Activated naive CD8-positive, alpha-beta T cell treated with anti-CD3 and anti-CD28 coated beads, Interleukin-2, amount 10 ng/mL, durations not matched to agents 7 days and 5 days (primary cell): ENCODE measurements at regions not wholly inside any gene's neighbourhood (a gene's known extent, or its start where the extent isn't known, plus 50 kb on each side); places are given as distances from the start of the nearest gene placed in this dataset.

Source experiments
- ATAC-seq: fragments of 150-1000 bp; cut with Tn5 transposase; one replicate; pipeline ENCODE4 v1.10.0; 2021; ENCODE audit warnings: low read depth, moderate library complexity
- POLR2A ChIA-PET: fragments of 350-600 bp; sonication (Branson Sonifier 250); formaldehyde crosslinking; loops from one replicate; lab custom pipeline; 2021; ENCODE audit warnings: antibody characterized with exemption; lab: Charles Lee
- DNase-seq: peaks from one replicate; pipeline ENCODE4 v3.0.0; 2021
- H3K27ac Mint-ChIP-seq: one replicate; pipeline ENCODE4 v1.8.0; 2022; ENCODE audit warnings: mild to moderate bottlenecking, mixed read lengths
- H3K27me3 Mint-ChIP-seq: one replicate; pipeline ENCODE4 v1.8.0; 2022; ENCODE audit warnings: mild to moderate bottlenecking, moderate library complexity, mixed read lengths
- H3K36me3 Mint-ChIP-seq: one replicate; pipeline ENCODE4 v1.8.0; 2021; ENCODE audit warnings: mild to moderate bottlenecking, mixed read lengths
- H3K4me1 Mint-ChIP-seq: one replicate; pipeline ENCODE4 v1.8.0; 2021; ENCODE audit warnings: mixed read lengths
- H3K4me3 Mint-ChIP-seq: one replicate; pipeline ENCODE4 v1.8.0; 2022; ENCODE audit warnings: mild to moderate bottlenecking, moderate library complexity, mixed read lengths
- H3K9me3 Mint-ChIP-seq: one replicate; pipeline ENCODE4 v1.8.0; 2021; ENCODE audit warnings: mixed read lengths

DNA sequence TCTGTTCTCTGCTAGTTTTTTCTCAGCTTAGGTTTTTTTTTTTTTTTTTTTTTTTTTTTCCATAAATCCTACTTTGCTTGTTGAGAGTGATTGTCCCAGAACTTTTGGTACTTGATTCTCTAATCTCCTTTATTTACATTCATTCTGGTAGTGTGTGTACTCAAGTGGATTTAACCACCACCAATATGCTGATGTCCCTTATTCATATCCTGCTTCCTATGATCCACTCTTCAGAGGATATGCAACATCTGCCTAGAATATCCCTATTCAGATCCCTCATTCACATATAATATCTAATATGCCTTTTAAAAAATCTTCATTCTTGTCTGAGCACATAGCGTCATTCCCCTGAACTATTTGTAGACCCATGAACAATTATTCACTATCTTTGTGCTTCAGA lies 342.9 kb downstream of the VGLL3 start:
- H3K36me3 Mint-ChIP-seq, result no peaks in the 10 kb centered on the region
- H3K4me1 Mint-ChIP-seq, result no peaks in the 10 kb centered on the region
- ATAC-seq (no peak), DNase-seq (no peak)
- H3K27ac Mint-ChIP-seq, result no peak overlapping the region
- no peaks in the 10 kb centered on the region for H3K9me3 Mint-ChIP-seq
- POLR2A ChIA-PET, result no interaction called here
- no peaks in the 10 kb centered on the region for H3K27me3 Mint-ChIP-seq
- no peak overlapping the region for H3K4me3 Mint-ChIP-seq

DNA sequence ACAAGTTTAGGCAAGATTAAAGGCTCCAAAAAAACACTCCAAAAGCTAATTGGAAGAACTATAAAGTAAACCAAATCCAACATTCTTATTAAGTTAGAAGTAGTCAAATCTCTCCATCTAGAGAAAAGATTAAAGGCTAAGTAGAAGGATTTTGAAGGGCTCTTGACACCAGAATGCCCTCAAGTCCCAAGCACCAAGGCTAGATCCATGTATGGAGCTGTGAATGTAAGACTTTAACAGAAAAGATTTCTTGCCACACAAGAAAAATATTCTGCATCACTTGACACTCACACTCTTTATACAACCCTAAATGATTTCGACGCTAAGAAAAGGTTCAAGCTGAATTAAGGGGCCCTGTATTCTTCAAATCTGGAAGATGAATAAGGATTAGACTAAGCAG lies 345.2 kb downstream of the VGLL3 start:
- Mint-ChIP-seq H3K4me3 (no peak overlapping the region), H3K36me3 (no peaks in the 10 kb centered on the region), H3K9me3 (no peaks in the 10 kb centered on the region), H3K27me3 (no peaks in the 10 kb centered on the region), H3K27ac (no peak overlapping the region), H3K4me1 (no peaks in the 10 kb centered on the region)
- POLR2A ChIA-PET, result no interaction called here
- DNase-seq (no peak), ATAC-seq (no peak)

DNA sequence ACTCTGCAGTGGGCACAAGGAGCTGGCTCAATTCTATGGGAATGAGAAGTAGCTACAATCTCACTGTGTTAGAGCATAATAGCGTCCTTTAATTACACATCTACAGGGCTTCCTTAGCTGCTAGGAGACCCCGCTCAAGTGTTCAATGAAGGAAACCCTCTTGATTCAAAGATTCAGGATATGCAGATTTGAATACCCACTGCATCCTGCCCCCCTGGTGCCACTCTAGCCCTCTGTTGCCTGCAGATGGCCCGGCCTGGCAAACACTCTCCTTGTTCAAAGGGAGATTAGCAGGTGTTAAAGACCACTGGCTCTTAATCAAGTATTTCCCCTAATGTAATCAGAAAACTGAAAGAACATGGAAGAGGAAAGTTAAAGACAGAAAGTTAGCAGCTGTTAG lies 356.6 kb downstream of the VGLL3 start:
- POLR2A ChIA-PET, result no interaction called here
- peaks cover 2% of the 10 kb centered on the region for H3K9me3 Mint-ChIP-seq
- ATAC-seq (no peak), DNase-seq (no peak)
- H3K27me3 Mint-ChIP-seq, result no peaks in the 10 kb centered on the region
- H3K27ac Mint-ChIP-seq, result no peak overlapping the region
- no peaks in the 10 kb centered on the region for H3K4me1 Mint-ChIP-seq
- H3K4me3 Mint-ChIP-seq, result no peak overlapping the region
- H3K36me3 Mint-ChIP-seq, result no peaks in the 10 kb centered on the region

DNA sequence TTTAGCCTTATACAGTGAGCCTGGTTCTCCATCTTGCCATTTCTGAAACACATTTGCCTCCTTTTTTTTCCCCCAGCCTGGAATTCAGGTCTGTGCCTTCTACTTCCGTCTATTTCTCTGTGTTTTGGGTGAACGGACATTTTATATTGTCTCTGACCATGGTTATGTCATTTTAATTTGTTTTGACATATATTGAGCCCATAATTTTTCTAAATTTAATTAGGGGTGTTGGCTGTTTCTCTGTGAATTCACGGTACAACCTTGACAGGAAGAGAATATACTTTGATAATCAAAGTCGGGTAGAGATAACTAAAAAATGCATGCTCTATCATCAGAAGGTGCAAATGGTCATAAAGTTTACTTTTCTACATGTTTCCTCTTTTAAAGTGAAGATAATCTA lies 361.4 kb downstream of the VGLL3 start:
- no peaks in the 10 kb centered on the region for H3K4me1 Mint-ChIP-seq
- H3K9me3 Mint-ChIP-seq, result no peaks in the 10 kb centered on the region
- ATAC-seq (no peak), DNase-seq (no peak)
- no peak overlapping the region for H3K4me3 Mint-ChIP-seq
- no peak overlapping the region for H3K27ac Mint-ChIP-seq
- H3K36me3 Mint-ChIP-seq, result no peaks in the 10 kb centered on the region
- POLR2A ChIA-PET, result no interaction called here
- no peaks in the 10 kb centered on the region for H3K27me3 Mint-ChIP-seq

DNA sequence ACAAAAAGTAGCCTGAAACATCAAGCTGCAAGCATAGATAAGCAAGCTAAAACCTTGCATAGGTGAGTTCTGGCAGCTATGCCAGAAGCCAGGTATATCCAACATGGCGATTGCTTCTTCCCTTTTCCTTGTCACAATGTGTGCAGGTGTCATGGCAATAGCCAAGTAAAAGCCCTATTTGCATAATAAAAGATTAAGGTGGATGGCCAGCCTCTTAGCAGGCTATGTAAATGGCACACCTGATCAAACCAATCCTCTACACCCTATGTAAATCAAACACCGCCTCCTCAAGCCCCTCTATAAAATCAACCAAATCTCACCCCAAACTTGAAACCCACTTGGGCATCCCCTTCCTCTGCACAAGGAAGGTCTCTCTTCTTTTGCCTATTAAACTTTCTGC lies 366.8 kb downstream of the VGLL3 start:
- POLR2A ChIA-PET, result no interaction called here
- no peak overlapping the region for H3K4me3 Mint-ChIP-seq
- H3K9me3 Mint-ChIP-seq, result peaks cover 2% of the 10 kb centered on the region
- H3K27me3 Mint-ChIP-seq, result no peaks in the 10 kb centered on the region
- H3K4me1 Mint-ChIP-seq, result no peaks in the 10 kb centered on the region
- DNase-seq (no peak), ATAC-seq (no peak)
- no peaks in the 10 kb centered on the region for H3K36me3 Mint-ChIP-seq
- no peak overlapping the region for H3K27ac Mint-ChIP-seq

DNA sequence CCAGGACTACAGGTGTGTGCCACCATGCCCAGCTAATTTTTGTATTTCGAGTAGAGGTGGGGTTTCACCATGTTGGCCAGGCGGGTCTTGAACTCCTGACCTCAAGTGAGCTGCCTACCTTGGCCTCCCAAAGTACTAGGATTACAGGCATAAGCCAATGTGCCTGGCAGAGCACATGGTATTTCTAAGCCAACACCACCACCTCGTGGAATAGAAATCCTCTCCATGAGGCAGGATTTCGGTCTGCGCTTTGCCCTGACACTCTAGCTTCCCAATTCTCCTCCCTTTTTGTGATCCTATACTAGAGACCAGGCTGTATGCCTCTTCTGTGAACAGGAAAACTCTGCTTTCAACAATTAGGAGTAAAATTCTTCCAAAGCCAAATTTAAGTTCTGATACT lies 372.2 kb downstream of the VGLL3 start:
- ATAC-seq (no peak), DNase-seq (no peak)
- Mint-ChIP-seq H3K36me3 (no peaks in the 10 kb centered on the region), H3K4me1 (no peaks in the 10 kb centered on the region), H3K4me3 (no peak overlapping the region), H3K27ac (no peak overlapping the region), H3K27me3 (no peaks in the 10 kb centered on the region), H3K9me3 (peaks cover 8% of the 10 kb centered on the region)
- POLR2A ChIA-PET, result no interaction called here

DNA sequence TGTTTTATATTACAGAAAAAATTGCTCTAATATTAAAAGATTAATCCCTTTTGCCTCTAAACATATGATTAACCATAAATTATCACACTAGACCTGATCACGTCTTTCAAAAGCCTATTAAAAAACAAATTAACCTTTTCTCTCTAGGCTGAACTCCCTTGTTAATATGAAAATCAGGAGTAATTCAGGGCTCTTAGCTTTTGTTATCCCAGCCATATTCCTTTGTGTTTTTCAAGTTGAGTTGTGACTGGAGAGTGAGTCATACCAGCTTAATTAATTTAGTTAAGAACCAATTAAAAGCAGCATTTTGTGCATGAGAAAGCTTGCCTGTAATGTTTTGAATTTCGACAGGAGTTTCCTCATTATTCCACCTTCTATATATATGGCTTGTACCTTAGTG lies 385.8 kb downstream of the VGLL3 start:
- DNase-seq (no peak), ATAC-seq (no peak)
- Mint-ChIP-seq H3K9me3 (peaks cover 4% of the 10 kb centered on the region), H3K27ac (no peak overlapping the region), H3K27me3 (no peaks in the 10 kb centered on the region), H3K36me3 (no peaks in the 10 kb centered on the region), H3K4me1 (no peaks in the 10 kb centered on the region), H3K4me3 (no peak overlapping the region)
- POLR2A ChIA-PET, result no interaction called here

DNA sequence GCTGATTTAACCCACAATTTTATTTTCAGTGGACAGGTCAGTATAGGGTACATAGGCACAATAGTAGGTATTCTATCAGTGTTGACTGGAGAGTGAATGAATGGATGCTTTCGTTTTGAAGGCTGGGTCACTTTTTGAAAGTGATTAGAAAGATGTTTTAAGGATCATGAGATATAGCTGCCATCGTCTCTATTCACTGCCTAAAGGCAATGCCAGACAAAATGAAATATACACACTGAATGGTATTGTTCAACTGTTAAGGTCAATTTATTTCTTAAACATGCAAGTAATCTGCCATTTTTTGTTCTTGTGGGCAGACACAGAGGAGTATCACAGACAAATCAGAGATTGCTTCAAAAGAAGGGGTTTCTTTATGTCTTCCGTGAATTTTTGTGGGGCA lies 395.3 kb downstream of the VGLL3 start:
- Mint-ChIP-seq H3K4me1 (no peaks in the 10 kb centered on the region), H3K27me3 (no peaks in the 10 kb centered on the region), H3K4me3 (no peak overlapping the region), H3K36me3 (no peaks in the 10 kb centered on the region), H3K9me3 (no peaks in the 10 kb centered on the region), H3K27ac (no peak overlapping the region)
- no peak for DNase-seq
- POLR2A ChIA-PET, result no interaction called here
- no peak for ATAC-seq

DNA sequence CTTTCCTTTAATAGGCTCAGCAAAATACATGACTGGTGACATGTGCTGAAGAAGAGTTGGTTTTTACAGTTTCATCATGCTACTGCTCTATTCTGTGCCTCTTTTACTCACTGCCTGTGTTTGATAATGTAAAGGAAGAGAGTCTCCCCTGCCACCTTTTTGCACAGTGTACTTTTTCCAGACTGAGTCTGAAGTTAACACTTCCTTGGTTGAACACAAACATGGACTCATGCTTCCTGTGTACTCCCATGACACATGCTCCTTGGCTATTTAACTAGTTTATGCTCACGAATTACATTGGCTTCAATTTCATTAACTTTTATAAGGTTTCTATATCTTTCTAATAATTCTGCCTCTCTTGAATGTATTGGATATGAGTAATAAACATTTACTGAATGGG lies 396.1 kb downstream of the VGLL3 start:
- Mint-ChIP-seq H3K9me3 (no peaks in the 10 kb centered on the region), H3K36me3 (no peaks in the 10 kb centered on the region), H3K4me3 (no peak overlapping the region), H3K4me1 (no peaks in the 10 kb centered on the region), H3K27ac (no peak overlapping the region), H3K27me3 (no peaks in the 10 kb centered on the region)
- ATAC-seq, result no peak
- POLR2A ChIA-PET, result no interaction called here
- DNase-seq, result no peak

DNA sequence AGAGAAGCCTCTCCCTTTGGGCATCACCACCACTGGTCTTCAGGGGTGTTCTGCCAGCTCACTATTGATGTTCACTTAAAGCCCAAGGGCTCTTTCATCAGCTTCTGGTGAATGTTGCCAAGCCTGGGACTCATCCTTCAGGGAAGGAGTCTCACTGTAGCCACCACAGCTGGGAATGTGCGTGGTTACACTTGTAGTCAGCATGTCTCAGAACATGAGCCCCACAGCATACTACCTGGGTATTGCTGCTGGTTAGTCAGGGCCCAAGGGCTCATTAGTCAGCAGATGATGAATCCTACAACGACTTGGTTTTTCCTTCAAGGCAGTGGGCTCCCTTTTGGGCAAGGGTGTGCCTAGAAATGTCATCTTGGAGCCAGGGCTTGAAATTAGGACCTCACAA lies 412.9 kb downstream of the VGLL3 start:
- Mint-ChIP-seq H3K9me3 (peaks cover 3% of the 10 kb centered on the region), H3K27me3 (no peaks in the 10 kb centered on the region), H3K36me3 (no peaks in the 10 kb centered on the region), H3K4me1 (no peaks in the 10 kb centered on the region), H3K27ac (no peak overlapping the region), H3K4me3 (no peak overlapping the region)
- DNase-seq (no peak), ATAC-seq (no peak)
- POLR2A ChIA-PET, result no interaction called here

DNA sequence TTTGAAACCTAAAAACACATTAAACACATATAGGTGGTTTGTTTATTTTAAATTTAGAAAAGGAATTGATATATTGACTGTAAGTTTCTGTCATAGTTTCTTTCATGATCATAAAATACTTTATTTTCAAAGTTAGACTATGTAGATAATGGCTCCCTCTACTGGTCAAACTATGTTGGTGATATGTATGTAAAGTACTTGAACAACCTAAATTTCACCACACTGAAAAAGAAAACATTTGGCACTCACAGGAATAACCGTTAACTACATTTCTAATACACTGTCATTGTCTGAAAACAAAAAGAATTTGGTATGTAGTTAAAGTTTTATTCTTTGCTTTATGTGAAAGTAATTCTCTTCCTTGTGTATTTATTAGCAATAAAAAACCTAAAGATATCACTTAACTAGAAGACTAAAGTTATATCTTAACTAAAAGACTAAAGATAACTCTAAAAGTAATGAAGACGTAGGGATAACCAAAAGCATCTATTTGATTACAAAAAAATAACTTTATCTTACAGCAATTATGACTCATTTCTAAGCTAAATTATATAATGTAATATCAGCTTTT lies 427.5 kb downstream of the VGLL3 start:
- ATAC-seq, result no peak
- no peak for DNase-seq
- Mint-ChIP-seq H3K27me3 (no peaks in the 10 kb centered on the region), H3K4me1 (no peaks in the 10 kb centered on the region), H3K36me3 (no peaks in the 10 kb centered on the region), H3K9me3 (no peaks in the 10 kb centered on the region), H3K4me3 (no peak overlapping the region), H3K27ac (no peak overlapping the region)
- POLR2A ChIA-PET, result no interaction called here

DNA sequence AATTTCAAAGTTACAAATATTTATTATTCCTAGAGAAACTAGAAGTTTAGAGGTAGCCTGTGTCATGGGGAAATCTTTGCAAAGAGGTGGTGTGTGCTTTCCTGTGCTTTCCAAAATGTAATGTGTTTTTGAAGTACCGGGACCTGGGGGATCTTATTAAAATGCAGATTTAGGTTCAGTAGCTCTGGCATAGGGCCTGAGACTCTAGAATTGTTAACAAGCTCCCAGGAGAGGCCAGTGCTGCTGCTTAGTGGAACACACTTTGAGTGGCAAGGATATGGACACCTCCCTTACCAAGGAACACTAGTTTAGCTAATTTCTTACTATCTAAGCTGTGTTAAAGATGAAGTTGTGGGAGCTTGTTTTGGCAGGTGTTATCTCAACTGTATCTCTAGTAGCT lies 428.9 kb downstream of the VGLL3 start:
- H3K27me3 Mint-ChIP-seq, result no peaks in the 10 kb centered on the region
- DNase-seq, result no peak
- no peak overlapping the region for H3K27ac Mint-ChIP-seq
- H3K4me1 Mint-ChIP-seq, result no peaks in the 10 kb centered on the region
- POLR2A ChIA-PET, result no interaction called here
- H3K36me3 Mint-ChIP-seq, result no peaks in the 10 kb centered on the region
- H3K9me3 Mint-ChIP-seq, result no peaks in the 10 kb centered on the region
- no peak overlapping the region for H3K4me3 Mint-ChIP-seq
- ATAC-seq, result no peak

DNA sequence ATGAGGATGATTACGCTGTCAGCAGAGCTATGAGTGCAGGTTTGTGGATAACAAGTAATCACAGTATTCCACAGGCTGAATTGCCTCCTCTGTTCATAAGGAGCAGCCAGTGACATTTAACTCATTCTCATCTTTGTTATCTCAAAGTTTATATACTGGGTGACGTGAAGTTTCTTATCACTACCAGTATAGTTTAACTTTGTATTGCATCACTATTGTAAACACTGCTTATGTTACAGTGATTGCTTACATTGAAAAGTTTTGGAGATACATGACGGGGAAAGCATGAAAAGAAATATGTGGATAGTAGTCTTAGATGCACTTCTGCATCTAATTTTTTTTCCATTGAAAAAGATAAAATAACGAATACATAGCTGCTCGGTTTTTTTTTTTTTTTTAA lies 429.7 kb downstream of the VGLL3 start:
- POLR2A ChIA-PET, result no interaction called here
- Mint-ChIP-seq H3K36me3 (no peaks in the 10 kb centered on the region), H3K4me1 (no peaks in the 10 kb centered on the region), H3K9me3 (no peaks in the 10 kb centered on the region), H3K27me3 (no peaks in the 10 kb centered on the region), H3K27ac (no peak overlapping the region), H3K4me3 (no peak overlapping the region)
- ATAC-seq (no peak), DNase-seq (no peak)

DNA sequence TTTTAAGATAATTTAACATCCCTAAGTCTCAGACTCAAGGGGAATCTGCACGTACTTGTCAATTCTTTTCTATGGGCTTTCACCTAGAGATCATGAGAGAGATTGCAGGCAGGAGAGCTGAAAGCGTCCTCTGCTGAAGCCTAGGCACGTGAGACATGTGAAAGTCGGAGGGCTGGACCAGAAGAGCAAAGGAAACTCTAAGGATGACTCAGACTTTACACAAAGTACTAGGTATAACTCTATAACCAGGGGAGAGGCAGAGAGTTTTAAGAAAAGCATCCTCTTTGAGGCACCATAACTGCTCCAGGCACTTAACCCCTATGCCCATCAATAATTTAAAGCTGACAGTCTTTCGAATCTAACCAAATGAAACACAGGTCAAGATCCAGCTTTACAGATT lies 436.6 kb downstream of the VGLL3 start:
- ATAC-seq, result no peak
- H3K4me1 Mint-ChIP-seq, result no peaks in the 10 kb centered on the region
- no peak for DNase-seq
- POLR2A ChIA-PET, result no interaction called here
- H3K36me3 Mint-ChIP-seq, result no peaks in the 10 kb centered on the region
- no peaks in the 10 kb centered on the region for H3K9me3 Mint-ChIP-seq
- H3K27ac Mint-ChIP-seq, result no peak overlapping the region
- H3K4me3 Mint-ChIP-seq, result no peak overlapping the region
- H3K27me3 Mint-ChIP-seq, result no peaks in the 10 kb centered on the region

DNA sequence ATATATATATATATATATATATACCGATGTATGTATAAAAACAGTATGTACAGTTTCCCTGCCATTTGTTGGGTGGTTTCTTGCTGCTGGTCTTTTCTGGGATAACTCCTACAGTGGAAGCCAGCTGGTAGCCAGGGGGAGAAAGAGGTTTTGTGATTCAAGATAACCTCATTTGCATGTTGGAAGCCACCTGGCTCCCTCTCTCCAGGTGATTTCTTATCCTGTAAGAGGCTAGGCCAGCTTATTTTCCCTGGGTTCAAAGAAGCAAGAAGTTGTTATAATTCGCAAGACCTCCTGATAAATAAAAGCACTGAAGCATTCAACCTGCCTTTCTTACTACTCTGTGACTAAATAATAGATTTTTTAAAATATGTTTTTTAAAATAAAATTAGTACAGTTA lies 443.3 kb downstream of the VGLL3 start:
- Mint-ChIP-seq H3K27me3 (no peaks in the 10 kb centered on the region), H3K9me3 (no peaks in the 10 kb centered on the region), H3K4me1 (no peaks in the 10 kb centered on the region), H3K36me3 (no peaks in the 10 kb centered on the region), H3K27ac (no peak overlapping the region), H3K4me3 (no peak overlapping the region)
- no peak for DNase-seq
- POLR2A ChIA-PET, result no interaction called here
- ATAC-seq, result no peak
